ENCODE measurements at regions not wholly inside any gene's neighbourhood (a gene's known extent, or its start where the extent isn't known, plus 50 kb on each side); places are given as distances from the start of the nearest gene placed in this dataset.

DNA sequence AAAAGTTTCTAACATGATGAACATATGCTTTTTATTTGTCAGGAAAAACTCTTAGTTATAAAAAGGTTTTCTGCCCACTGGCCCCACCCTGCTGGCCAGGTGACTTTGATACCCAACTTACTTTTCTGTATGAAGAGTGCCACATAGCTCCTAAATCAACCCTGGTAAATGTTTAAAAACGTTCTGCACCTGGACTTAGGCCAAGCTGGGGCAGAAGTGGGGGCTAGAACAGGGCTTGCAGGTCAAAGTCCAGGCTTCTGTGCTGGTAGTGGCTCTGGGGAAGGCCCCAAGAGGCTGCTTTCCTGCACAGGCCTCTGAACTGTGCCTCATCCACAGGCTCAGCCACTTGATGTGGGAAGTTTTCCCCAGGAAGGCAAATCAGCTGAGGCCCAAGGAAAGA is 171.7 kb downstream of the ANKRD30B start:
- Histone ChIP-seq H3K27ac (ENCODE audit: poor library complexity, severe bottlenecking) (no peak overlapping the region), H3K36me3 (ENCODE audit: low read depth) (no peaks in the 10 kb centered on the region), H3K9me3 (ENCODE audit: severe bottlenecking) (no peaks in the 10 kb centered on the region), H3K4me1 (ENCODE audit: insufficient read depth, poor library complexity, severe bottlenecking) (no peaks in the 10 kb centered on the region), H3K27me3 (ENCODE audit: insufficient read depth, poor library complexity, severe bottlenecking) (no peaks in the 10 kb centered on the region), H3K4me3 (ENCODE audit: severe bottlenecking) (no peak overlapping the region)
- ATAC-seq (ENCODE audit: low read depth) (no peak), DNase-seq (ENCODE audit: low spot score) (no peak)
- TF ChIP-seq CTCF (IDR thresholded peaks at IDR 0.05; ENCODE audit: poor library complexity, severe bottlenecking): no peak

DNA sequence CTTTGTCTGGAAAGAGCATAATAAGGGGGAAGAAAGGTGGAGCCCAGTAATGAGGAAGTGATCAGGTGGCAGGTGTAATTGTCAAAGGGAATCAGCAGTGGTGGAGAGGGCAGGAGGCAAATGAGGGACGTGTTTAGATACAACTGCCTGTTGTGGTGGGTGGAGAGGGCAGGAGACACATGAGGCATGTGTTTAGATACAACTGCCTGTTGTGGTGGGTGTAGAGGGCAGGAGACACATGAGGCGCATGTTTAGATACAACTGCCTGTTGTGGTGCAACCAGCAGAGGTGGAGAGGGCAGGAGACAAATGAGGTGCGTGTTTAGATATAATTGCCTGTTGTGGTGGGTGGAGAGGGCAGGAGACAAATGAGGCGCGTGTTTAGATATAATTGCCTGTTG is 173.1 kb downstream of the ANKRD30B start:
- Histone ChIP-seq H3K36me3 (ENCODE audit: low read depth) (no peaks in the 10 kb centered on the region), H3K9me3 (ENCODE audit: severe bottlenecking) (no peaks in the 10 kb centered on the region), H3K4me3 (ENCODE audit: severe bottlenecking) (no peak overlapping the region), H3K27ac (ENCODE audit: poor library complexity, severe bottlenecking) (no peak overlapping the region), H3K27me3 (ENCODE audit: insufficient read depth, poor library complexity, severe bottlenecking) (no peaks in the 10 kb centered on the region), H3K4me1 (ENCODE audit: insufficient read depth, poor library complexity, severe bottlenecking) (no peaks in the 10 kb centered on the region)
- ATAC-seq (ENCODE audit: low read depth) (no peak), DNase-seq (ENCODE audit: low spot score) (no peak)
- TF ChIP-seq CTCF (IDR thresholded peaks at IDR 0.05; ENCODE audit: poor library complexity, severe bottlenecking): no peak

DNA sequence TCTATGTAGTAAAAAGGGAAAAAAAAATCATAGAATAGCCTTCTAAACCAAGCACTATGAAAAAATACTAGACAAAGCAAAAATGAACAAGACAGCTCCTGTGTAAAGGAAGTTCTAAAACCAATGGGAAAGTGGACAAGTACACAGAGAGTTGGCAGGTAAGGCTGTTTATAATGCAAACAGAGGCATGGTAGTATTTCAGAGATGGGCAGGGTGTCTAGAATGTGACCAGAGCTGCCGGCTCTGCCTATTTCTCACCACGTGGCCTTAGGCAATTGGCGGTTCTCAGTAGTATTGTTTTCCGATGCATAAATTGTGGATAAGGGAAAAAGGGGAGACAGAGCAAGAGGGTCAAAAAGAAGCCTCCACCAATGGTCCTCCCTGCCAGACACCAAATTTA is 173.6 kb downstream of the ANKRD30B start:
- ATAC-seq (ENCODE audit: low read depth) (no peak), DNase-seq (ENCODE audit: low spot score) (no peak)
- no peak overlapping the region for H3K27ac ChIP-seq (ENCODE audit: poor library complexity, severe bottlenecking)
- H3K27me3 ChIP-seq (ENCODE audit: insufficient read depth, poor library complexity, severe bottlenecking): no peaks in the 10 kb centered on the region
- H3K4me1 ChIP-seq (ENCODE audit: insufficient read depth, poor library complexity, severe bottlenecking): no peaks in the 10 kb centered on the region
- no peak for TF ChIP-seq CTCF (IDR thresholded peaks at IDR 0.05; ENCODE audit: poor library complexity, severe bottlenecking)
- no peak overlapping the region for H3K4me3 ChIP-seq (ENCODE audit: severe bottlenecking)
- no peaks in the 10 kb centered on the region for H3K9me3 ChIP-seq (ENCODE audit: severe bottlenecking)
- H3K36me3 ChIP-seq (ENCODE audit: low read depth): no peaks in the 10 kb centered on the region

DNA sequence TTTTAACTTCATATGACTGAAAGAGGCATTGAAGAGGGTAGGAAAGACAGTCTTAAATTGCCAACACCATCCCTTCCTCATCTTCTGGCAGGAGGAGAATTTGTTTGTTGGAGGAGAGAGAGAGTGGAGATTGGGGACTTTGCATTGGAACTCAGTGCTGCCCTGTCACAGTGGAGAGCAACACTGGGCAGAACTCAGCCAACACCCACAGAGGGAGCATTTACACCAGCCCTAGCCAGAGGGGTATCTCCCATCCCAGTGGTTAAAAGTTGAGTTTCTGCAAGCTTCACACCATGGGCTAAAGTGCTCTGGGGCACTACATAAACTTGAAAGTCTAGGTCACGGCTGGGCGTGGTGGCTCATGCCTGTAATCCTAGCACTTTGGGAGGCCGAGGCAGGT is 174.1 kb downstream of the ANKRD30B start:
- H3K9me3 ChIP-seq (ENCODE audit: severe bottlenecking): no peaks in the 10 kb centered on the region
- no peak for DNase-seq (ENCODE audit: low spot score)
- no peak for TF ChIP-seq CTCF (IDR thresholded peaks at IDR 0.05; ENCODE audit: poor library complexity, severe bottlenecking)

GRCh38 chr18:14922965-14923565 is 175.1 kb downstream of the ANKRD30B start:
- no peaks in the 10 kb centered on the region for H3K36me3 ChIP-seq (ENCODE audit: low read depth)
- H3K27ac ChIP-seq (ENCODE audit: poor library complexity, severe bottlenecking): no peak overlapping the region
- H3K4me3 ChIP-seq (ENCODE audit: severe bottlenecking): no peak overlapping the region
- no peaks in the 10 kb centered on the region for H3K4me1 ChIP-seq (ENCODE audit: insufficient read depth, poor library complexity, severe bottlenecking)
- DNase-seq (ENCODE audit: low spot score) (no peak), ATAC-seq (ENCODE audit: low read depth) (no peak)
- TF ChIP-seq CTCF (IDR thresholded peaks at IDR 0.05; ENCODE audit: poor library complexity, severe bottlenecking): no peak
- H3K9me3 ChIP-seq (ENCODE audit: severe bottlenecking): no peaks in the 10 kb centered on the region
- no peaks in the 10 kb centered on the region for H3K27me3 ChIP-seq (ENCODE audit: insufficient read depth, poor library complexity, severe bottlenecking)

More for the DNA sequence above, 174.1 kb downstream of the ANKRD30B start:
- ATAC-seq (ENCODE audit: low read depth): no peak
- Histone ChIP-seq H3K4me1 (ENCODE audit: insufficient read depth, poor library complexity, severe bottlenecking) (no peaks in the 10 kb centered on the region), H3K27ac (ENCODE audit: poor library complexity, severe bottlenecking) (no peak overlapping the region), H3K36me3 (ENCODE audit: low read depth) (no peaks in the 10 kb centered on the region), H3K27me3 (ENCODE audit: insufficient read depth, poor library complexity, severe bottlenecking) (no peaks in the 10 kb centered on the region), H3K4me3 (ENCODE audit: severe bottlenecking) (no peak overlapping the region)

Measured in RWPE2 (cell line).